LHCN-M2 (cell line): ENCODE measurements at regions not wholly inside any gene's neighbourhood (a gene's known extent, or its start where the extent isn't known, plus 50 kb on each side); places are given as distances from the start of the nearest gene placed in this dataset.
"Not testable (repeated sequence)": the region's sequence is repeated elsewhere in the genome, so short reads cannot be mapped to it uniquely, and the experiment has no call there.

Source experiments
- DNase-seq: peaks from one replicate; pipeline ENCODE4 v3.0.0-alpha.2; 2012; ENCODE audit warnings: low read depth

DNA sequence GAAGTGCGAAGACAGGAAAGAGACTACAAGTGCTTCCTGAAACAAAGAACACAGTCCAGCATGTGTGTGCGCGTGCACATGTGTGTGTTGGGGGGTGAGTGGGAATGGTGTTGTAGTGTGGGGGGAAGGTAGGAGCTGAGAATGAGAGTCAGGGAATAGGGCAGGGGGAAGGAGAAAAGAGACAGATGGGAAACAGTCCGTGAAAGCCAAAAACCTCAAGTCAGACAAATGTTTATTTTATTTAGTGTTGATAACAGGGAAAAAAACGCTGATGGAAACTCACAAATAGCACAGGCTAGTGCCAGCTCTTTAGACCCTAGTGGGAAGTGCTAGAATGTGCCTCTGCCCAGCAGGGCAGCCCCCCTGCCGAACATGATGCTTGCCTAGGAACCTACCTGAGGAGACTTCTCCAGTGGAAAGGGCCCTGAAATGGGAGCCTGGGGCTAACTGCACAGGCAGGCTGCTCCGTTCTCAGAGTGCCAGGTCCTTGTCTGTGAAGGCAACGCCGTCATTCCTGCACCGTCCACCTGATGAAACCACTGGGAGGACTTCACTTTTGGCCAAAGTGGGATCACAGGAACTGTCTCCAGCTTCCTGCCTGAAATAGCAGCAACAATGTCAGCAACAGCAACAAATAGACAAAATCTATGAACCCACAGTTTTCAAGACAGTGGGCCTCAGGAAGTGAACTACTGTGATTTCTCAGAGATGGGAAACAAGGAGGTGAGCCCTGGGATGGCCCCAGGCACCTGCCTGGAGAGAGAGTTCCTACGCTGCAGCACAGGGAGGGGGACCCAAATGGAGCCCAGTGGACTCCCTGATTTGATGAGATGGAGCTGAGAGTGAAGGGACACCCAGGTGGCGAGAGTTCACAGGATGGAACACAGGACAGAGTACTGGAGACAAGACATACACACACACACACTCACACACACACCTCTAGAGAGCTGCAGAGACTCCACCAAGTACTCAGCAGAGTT is 379.7 kb downstream of the RPS24 start:
- DNase-seq, result no peak

DNA sequence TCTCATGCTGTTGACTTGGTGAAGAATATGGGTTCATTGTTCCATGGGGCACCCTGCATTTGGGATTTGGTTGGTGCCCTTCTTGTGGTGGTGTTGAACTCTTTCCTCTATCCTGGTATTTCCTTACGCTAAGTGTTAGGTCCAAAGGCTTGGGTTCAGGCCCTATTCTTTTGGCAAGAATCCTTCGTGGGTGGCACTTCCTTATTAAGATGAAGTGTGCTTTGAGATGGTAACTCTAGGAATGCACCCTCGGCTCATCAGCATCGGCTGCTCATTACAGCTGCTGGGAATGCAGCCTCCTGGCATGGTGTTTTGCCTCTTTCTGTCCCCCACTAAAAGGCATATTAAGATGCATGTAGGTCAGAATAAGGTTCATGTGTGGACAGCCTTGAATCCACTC is 380.7 kb downstream of the RPS24 start:
- DNase-seq, result no peak

DNA sequence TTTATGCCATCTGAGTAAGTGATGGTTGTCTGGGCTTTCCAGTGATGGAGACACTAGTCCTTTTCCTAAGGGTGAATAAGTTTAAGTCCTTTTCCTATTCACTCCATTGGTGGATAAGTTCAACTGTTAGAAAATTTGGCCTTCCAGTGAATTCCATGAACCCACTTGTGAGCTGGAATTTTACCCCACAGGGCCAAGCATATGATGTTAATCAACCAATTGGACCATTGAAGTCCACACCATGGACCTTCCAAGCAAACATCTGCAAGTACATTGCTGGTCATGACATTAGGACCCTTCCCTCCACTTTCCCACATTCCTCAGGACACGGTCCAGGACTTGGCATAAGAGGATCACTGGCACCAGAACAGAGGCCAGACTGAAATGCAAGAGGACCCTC is 381.4 kb downstream of the RPS24 start:
- DNase-seq, result no peak

DNA sequence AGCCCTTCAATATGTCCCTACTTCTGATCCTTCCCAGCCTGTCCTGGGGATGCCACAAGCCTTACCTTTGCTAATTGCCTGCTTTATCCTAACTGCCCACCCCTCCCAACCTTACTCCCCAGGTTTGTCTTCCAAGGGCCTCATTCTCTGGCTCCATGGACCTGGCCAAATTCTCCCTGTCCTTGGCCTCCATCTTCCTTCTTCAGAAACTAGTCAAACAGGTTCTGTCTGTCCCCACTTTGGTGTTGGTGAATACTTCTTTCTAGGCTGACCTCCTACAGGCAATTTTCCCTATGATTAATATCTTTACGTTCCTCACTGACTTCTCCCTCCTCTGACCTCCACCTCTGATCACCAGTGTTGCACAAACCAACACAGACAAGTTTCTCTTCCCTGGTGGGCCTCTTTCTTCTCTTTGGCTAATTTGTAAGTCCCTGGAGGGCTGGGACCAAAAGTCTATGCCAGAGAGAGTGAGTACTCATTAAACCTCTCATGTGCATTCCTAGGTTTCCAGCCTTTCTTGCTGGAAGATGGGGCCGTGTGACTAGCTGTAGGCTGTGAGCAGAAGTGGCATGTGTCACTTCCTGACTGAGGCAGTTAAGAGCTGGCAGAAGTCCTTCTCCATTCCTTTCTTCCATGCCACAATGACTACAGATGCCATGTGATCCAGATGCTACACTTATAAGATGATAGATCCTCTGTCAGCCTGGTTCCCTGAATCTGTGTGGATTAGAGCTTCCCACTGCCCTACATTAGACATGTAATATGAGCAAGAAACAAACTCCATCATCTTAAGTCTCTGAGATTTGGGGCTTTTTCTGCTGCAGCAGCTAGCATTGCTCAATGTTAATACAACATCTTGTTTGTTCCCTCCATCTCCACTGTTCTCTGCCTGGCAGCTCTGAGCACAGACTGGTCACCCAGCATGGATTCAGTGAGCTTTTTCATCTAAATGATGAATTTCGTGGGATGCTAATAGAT is 382.7 kb downstream of the RPS24 start:
- DNase-seq, result peak; percentile 71

DNA sequence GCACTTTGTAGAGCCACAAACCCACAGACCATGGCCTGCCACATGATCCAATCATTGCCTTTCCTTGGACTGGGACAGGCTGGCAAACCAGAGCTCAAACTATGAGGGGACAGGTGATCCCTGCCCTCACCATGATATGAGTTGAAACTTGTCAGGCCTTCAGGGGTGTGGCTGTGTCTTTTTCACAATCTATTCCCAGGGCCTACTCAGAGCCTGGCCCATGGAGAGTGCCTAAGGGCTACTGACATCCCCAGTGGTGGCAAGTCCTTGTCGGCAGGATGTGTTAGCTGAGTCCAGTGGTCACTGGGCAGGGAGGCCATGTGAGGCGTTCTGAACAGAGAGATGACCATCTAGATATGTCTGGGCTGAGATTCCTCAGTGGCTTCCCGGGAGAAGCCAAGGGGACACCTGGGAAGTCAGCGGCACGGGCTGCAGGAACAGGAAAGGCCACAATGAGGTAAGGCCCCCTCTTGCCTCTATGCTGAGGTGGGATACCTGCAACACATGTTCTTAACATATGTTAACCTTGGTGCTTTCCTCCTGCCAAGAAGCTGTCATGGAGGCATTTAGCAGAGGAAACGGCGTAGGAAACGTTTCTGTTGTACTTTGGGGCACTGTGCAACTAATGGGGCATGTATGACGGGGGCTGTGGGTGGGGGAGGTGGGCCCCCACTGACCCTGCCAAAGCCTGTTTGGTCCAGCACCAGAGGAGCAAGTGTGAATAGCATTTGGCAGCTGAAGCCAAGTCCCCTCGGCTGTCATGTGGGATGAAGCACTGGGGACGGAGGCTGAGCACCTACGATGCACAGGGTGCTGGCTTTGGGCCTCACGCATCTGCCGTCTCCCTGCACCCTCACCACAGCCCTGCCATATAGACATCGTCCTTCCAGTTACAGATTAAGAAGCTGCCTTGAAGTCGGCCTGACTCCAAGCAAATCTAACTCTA is 384.0 kb downstream of the RPS24 start:
- no peak for DNase-seq

DNA sequence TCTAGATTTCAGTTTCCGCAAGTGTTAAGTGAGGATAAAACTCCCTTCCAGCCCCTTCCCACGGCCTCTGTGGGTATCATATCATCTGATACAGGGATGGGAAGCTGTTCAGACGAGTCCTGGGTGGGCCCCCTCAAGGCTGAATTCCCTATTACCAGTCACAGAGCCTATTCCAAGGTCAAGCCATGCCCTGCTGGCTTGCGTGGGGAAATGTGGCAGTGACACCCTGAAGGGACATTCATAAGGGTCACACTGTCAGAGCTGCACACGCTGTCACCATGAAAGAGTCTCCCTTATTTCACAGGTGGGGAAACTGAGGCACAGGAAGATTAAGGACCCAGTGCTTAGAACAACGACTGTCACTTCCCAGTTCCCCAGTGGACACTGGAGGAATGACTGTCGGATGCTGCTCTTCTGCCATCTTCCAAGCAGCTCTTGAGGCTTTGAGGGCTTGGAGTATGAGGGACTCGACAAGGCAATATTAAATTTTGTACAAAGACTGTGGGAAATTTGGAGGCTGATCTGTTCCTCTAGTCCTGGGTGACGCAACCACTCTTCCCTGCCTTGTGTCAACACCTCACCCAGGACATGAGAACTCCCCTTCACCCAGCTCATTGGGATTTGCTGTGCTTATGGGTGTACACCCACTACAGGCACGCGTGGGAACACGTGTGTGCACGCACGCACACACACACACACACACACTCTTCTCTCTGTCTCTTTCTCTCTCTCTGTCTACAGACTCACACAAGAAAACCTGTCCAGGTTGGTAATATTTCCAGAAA is 386.0 kb downstream of the RPS24 start:
- no peak for DNase-seq

DNA sequence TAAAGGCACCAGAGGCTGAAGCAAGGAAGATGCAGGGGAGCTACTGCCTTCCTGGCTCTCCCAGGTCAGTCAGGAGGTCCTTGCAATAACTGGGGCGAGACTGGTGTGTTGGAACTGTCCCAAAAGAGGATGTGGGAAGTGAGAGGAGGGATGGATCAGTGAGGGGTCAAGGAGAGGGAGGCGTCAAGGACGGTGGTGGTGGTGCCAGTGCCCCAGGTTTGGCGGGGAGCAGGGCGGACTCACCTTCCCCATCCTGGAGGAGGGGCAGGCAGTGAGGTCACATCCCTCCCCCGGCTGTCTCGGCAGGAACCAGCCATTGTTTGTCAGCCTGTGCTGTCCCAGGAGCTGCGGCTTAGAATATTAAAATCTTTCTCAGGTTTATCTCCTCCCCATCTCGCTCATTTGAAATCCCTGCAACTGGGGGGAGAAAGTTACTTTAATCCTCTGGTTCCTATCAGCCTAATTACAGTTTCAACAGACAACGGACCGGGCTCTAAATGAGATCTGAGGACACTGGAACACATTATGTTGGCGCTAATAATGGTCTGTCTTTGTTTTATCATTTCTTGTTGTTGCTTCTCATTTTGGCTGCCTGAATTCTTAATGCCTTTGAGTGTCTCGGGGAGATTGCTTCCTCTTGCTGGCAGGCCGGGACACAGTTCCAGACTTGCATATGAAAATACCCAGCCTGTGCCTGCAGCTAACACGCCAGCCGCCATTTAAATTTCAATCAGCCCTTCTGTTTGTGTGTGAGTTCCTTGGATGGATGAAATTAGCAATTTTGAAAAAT is 387.5 kb downstream of the RPS24 start:
- DNase-seq, result no peak

DNA sequence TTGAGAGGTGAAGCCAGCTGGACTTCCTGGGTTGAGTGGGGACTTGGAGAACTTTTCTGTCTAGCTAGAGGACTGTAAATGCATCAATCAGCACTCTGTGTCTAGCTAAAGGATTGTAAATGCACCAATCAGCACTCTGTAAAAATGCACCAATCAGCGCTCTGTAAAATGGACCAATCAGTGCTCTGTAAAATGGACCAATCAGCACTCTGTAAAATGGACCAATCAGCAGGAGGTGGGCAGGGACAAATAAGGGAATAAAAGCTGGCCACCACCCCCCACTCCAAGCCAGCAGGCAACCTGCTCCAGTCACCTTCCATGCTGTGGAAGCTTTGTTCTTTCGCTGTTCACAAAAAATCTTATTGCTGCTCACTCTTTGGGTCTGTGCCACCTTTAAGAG is 390.4 kb downstream of the RPS24 start:
- not testable (repeated sequence) for DNase-seq

DNA sequence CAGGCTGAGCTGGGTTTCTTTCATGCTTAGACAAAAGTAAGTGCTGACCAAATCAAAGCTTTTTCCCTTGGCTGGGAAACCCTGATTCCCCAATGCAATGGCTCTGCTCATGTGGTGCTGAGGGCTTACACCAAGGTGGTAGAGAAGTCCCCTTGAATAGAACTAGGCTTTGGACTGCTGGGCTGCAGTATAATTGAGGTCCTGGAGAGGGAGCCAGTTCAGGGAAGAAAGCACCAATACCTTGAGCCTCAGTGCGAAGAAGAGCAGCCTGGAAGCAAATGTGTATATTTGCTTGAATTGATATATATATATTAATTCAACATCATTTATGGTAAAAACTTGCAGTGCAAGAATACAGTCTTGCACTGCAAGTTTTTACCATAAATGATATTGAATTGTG is 391.1 kb downstream of the RPS24 start:
- DNase-seq, result no peak

DNA sequence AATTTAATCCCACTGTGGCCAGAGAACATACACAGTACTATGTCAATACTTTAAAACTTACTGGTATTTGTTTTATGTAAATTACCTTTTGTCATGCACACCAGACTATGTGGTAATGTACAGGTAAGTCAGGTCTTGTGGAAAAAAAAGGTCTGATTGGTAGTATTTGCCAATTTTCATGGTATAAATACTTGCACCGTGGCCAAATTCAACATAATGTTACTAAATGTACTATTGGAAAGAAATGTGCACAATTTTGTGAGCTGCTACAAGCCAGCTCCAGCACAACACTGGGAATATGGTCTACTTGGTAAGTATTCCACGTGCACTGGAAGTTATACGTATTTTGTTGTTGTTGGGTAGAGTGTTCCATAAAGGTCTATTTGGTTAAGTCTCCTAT is 392.5 kb downstream of the RPS24 start:
- DNase-seq, result no peak

DNA sequence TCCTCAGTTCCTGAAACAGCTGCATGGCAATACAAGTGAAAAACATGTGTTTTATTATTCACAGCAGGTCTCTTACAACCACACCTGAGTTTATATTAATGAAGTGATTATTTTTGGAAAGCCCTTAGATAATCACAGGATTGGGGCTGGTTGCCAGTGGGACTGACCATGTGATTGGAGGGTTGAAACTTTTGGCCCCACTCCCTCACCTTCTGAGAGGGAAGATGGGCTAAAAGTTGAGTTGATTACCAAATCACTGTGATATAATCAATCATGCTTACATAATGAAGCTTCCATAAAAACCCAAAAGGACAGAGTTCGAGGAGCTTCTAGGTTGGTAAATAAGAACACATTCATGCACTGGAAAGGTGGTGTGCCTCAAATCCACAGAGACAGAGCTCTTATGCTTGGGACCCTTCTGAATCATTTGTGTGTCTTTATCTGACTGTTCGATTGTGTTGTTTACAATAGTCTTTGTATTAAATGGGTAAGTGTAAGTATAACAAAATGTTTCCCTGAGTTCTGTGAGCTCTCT is 393.9 kb downstream of the RPS24 start:
- no peak for DNase-seq

DNA sequence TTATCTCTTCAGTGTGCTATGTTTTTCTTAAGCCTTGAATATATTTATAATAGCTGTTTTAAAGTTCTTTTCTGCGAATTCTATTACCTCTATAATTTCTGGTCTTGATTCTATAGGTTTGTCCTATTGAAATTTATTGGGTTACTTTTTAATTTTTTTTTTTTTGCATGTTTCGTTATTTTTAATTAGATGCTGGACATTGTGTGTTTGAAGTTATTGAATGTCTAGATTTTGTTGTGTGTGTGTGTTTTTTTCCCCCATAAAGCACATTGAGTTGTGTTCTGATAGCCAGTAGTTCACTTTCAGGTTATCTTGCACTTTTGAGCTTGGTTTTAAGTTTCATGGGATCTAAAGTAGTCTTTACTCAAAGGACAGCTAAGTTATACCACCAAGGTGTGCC is 394.9 kb downstream of the RPS24 start:
- no peak for DNase-seq

DNA sequence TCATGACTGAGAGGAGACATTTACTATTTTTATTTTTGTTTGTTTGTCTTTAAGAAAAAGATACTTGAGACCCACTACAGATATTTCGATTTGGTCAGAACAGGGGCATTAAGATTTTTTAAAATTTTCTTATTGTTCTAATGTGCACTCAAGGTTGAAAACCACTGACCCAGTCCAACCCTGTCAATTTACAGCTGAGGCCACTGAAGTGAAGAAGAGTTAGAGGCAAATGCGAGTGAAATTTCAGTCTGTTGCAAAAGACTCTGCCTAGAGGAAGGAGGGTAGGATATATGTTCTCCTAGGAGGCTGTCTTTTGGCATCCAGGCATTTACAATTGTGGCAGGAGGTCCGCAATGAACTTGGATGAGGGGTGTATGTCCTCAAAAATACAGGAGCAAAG is 396.3 kb downstream of the RPS24 start:
- DNase-seq, result no peak

DNA sequence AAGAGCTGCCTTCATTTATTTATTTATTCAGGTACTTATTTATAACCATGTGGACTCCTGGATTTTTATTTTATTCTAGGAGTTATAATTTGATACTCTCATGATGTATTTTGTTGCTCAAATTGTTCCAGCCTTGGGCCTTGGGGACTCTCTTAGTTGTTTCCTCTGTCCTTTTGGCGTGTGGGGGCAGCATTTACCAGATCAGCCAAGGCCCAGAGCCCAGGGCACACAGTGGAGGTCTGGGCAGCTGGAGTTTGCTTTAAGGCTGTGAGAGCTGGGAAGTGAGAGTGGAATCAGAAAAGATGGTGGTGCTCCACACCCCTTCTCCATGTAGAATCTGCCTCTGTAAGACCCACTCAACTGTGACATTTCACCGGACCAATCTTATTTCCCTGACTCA is 398.9 kb downstream of the RPS24 start:
- DNase-seq, result no peak

DNA sequence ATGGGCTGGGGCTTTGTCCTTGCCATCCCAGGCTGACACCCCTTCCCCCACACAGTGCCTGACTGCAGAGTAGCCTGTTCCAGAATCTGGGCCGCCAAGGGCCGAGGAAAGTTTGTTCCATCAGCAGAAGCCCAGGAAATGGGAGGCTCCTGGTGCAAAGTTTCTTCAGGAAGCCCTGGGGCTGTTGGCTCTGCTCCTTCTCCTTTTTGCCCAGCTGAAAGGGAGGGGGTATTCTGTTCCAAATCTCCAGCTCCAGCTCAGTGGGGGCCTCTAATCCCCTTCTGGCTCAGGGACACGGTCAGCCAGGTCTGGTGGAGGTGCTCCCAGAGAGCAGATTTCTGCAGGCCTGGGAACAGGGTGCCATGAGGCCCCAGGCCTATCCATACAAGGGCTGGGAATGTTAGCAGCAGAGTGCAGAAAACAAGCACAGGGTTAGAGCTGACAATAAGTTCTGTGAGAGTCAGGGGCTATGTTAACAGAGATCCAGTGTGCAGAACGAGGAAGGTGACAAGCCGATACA is 399.5 kb downstream of the RPS24 start:
- no peak for DNase-seq

DNA sequence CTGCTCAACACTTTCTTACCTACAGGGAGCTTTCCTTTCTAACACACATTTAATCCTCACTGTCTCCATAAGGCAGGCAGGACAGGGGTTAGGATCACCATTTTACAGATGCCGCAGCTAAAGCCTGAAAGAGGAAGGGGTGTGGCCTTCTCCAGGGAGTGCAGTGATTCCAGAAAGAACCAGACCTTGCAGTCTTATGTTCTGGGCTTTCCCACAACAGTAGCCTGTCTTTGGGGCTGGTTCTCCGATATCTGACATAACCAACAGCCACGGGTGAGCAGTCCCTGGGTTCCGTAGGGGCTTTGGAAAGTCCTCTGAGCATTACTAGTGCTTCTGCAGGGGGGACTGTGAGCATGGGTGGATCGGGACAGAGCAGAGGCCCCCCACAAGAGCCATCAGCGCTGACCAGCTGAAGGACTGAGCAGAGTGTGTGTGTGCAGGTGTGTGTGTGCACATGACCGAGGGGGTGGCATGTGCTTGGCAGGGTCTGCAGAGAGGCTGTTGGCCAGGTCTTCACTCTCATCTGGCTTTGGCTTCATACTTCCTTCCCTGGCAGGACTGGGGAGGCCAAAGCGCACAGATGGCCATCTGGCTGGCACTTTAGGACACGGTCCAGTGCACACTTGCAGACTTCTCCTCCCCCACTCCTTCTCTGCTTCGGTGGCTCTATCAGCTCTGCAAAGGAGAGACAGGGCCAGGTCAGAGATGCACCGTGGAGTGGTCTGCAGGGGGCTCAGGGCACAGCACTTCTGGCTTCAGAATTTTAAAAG is 400.3 kb downstream of the RPS24 start:
- DNase-seq, result no peak

DNA sequence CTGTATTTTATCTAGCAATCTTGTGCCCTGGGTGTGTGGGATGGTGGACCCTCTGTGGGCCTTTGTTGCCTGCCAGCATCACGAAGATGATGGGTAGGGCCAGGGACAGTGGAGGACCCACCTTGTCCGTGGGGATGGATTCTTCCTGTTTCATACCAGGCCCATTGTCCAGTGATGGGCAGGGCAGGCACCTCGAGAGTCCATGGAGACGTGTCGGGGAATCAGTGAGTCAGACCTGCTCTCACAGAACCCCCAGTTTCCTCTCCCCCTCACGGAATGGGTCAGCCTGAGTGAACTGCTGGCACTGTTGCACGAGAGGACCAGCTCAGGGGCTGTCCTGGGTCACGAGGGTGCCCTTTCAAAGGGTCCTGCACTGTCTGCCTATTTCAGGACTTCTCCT is 401.2 kb downstream of the RPS24 start:
- DNase-seq, result no peak

DNA sequence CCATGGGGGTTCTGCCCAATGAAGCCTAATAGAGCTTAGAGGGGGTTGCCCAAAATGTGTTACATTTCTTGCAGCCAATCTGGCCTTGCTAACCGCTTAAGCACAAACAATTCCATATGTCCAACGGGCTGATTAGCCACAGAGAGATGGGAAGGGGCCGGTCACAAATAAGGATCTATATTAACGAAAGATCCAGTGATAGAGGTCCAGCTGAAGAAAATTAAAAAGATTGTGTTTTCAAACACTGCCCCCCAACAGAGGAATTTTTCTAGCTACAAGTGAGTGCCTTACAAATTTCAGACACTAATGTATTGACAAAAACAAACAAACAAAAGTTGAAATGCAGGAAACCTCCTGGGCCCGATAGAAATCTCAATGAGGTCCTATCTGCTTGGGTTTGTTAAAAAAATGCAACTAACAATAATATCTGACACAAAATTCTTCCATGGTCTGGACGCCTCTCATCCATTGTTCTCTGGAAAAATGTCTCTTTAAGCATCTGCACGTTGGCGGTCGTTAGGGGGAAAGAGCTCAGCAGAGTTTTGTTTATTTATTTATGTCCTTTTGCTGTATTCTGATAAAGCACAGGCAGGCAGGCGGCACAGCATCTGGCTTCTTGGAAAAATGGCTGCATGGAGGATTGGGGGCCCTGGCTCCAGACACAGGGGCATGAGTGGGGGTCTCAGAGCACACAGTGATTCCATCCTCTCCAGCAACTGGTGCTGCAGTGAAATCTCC is 402.0 kb downstream of the RPS24 start:
- no peak for DNase-seq
